ENCODE measurements at regions not wholly inside any gene's neighbourhood (a gene's known extent, or its start where the extent isn't known, plus 50 kb on each side); places are given as distances from the start of the nearest gene placed in this dataset.
"Not testable (repeated sequence)": the region's sequence is repeated elsewhere in the genome, so short reads cannot be mapped to it uniquely, and the experiment has no call there.

DNA sequence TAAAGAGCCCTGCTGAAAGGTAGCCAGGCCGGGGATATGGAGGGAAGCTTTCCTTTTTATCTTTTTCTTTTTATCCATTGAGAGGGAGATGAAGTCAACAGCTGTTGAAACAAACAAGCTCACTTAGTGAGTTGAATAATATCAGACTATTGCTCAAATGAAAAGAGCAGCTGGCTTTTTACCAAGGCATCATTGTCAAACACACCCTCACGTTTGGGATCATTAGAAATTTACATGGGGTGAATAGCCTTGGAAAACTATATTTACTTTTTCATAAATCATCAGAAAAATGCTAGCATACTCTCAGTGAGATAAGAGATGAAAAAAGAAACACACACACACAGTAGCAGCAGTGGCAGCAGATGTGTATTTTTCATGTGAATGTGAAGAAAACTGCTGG lies 71.5 kb upstream of the HNMT start:
- DNase-seq, result no peak

DNA sequence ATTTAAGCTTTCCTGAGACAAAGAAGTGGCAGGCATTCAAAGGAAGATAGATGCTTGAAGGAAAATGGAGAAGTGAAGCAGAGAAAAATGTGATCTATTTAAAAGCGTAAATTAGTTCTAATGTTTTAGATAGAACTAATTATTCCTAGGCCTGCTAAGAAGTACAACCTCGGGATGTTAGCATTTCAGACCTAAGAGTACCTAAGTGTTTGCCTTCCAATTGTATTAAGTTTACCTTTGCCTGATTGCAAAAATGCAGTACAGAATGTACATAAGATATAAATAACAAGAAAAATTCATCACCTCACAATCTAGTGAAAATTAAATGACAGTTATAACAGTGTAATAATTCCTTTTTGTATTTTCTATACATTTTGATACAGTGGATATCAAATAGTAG lies 71.1 kb upstream of the HNMT start:
- no peak for DNase-seq

DNA sequence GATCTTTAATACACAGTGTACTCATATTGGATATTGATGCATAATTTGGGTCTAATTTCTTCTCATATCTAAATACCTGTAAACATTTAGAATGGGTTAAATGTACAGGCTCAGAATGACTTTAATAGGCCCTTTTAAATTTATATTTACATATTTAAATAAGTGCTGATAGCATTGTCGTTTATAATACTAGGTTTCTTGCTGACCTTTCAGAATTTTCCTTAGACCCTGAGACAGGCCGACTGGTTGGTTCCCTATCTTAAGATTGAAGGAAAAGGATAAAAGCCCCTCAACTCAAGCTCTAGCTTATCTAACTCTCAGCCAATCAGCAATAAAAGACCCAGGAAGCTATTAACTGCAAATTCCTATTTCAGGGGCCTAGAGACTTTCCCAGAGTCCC lies 67.8 kb upstream of the HNMT start:
- no peak for DNase-seq

DNA sequence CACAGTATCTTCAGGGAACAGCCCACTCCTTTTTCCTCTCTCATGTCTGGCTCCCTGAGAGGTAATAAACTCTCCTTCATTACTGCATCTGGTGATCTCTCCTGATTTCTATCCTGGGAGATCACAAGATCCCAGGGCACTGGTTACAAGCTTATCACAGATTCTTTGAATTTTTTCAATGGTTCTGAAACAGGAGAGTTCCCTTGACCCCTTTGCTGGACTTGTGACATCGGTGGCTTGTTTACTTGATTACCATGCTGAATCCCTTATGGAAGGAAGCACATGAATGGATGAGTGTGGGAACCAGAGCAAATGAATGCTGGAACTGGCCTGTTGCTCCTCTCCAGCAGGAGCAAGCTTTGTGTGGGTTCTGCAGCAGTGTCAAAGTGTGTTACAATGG lies 67.2 kb upstream of the HNMT start:
- no peak for DNase-seq

DNA sequence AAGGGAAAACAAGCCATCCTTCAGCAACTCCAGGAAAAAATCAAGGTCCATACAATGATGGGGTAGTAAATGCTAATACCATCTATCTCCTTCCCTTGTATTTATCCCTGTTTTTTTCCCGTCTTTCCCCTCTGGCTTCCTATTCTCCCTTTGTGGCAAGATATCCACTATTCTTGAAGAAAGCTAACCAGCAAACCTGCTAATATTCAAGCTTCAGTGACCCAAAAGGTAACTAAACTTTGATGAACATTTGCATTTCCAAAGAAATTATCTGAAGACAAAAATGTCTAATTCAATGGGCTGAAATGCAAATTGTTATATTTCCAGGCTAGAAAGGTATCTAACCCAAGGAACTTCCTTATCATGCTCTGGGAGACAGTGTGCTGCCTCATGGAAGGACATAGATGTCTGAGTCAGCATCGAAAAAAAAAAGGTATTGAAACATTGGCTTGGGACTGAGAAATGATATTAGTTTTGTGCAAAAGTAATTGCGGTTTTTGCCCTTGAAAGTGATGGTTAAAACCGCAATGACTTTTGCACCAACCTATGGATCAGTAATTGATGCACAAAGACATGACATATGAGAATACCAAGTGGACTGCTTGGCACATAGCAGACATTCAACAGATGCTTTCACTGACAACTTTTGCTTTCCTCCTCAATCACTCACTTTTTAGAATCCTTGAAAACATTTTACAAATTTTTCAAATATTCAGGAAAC lies 63.7 kb upstream of the HNMT start:
- DNase-seq, result no peak

DNA sequence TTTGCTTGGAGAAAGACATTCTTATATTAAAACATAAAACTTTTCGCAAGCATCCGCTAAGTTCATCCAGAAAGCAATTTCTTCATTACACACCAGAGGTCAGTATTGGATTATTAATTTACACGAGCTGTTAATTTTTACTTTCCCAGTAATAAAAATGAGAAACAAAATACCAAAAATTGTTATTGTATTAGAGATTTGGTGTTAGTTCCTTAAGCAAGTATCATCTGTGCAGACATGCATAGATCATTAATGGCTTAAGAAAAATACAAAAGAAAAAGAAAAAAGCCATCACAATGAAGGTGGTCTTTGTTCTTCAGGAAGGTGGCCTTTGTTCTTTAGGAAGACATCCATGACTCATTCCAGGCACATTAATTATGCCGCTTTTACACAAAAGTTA lies 53.6 kb upstream of the HNMT start:
- no peak for DNase-seq

DNA sequence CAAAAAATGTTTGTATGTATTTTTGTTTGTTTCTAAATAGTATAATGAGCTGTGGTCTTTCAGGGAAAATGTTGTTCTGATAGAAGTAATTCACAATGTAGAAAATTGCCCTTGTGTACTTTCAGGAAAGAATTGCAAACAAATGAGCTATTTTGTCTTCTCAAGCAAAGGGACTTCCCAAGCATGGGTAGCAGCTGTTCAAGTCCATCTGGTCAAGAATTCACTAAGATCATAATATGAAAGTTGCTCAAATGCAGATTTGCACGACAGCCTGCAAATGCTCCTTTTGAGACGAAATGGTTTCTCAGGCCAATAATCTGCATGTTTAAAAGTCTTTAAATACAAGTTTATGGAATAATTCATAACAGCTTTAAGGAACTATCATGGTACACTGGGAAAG lies 51.9 kb upstream of the HNMT start:
- DNase-seq, result no peak

DNA sequence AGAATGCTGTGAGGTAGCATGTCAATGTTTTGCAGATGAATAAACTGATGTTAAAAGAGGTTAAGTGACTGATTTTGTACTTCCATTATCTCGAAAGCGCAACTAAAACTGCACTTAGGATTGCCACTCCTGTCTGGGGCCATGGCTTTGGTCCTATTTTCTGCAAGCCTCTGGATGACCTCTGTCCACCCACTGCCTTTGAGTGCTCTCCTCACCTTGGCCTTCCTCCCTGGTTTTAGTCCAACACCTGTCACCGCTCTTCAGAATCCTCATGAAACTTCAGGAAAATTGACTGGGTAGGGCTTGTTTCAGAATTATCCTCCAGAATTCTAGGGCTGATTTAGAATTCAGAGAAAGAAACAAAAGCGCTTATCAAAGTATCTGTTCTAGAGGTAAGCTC lies 51.1 kb upstream of the HNMT start:
- no peak for DNase-seq

DNA sequence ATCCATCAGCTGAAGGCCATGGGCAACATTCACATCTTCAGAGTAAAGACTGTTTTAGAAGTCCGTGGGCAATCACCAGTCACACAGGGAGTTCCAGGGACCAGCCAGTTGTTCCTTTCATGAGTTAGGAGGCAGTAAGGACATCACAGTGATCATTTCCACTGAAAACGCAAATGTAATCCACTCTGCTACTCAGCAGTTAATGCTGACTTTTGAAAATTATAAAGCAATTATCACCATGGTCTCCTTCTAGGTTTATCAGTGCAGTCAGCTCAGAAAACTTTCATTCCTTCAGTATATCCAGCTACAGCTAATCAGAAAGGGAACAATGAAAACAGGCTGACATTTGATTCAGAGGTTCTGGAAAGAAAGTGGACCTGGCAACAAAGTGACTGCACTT lies 50.6 kb upstream of the HNMT start:
- DNase-seq, result not testable (repeated sequence)
